ENCODE measurements at regions not wholly inside any gene's neighbourhood (a gene's known extent, or its start where the extent isn't known, plus 50 kb on each side); places are given as distances from the start of the nearest gene placed in this dataset.

DNA sequence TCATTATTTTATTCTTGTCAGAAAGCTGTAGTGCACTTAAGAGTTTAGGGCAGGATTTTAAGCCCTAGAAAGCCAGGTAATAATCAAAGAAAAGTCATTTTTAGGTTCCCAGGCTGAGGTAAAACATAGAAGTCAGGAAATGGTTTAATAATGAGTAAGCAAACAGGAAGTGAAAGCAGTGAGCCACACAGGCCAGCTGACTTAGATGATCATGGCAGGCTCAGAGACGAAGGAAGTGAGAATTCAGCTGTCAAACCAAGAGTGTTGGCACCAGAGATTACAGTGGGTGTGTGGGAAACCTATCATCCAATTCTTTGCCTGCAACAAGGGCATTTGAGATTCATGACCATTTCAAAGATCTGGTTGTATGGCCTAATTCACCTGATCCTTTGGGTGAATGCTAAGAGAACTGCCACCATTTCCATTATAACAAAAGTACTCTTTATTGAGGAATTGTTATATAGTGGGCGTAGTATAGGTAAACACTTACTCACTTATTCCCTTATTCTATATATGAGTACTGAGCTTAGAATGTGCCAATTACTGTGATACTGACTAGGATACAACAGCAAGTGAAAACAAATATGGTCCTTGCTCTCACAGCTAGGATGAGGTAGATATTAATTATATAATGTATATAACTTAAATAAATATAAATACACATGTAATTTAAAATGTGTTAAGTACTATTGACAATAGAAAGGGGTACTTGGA lies 103.7 kb upstream of the EDNRB start:
- no peaks in the 10 kb centered on the region for H3K27me3 ChIP-seq (ENCODE audit: control insufficient read depth, low read length)
- no peaks in the 10 kb centered on the region for H3K36me3 ChIP-seq (ENCODE audit: control insufficient read depth, low read length)
- no peaks in the 10 kb centered on the region for H3F3A ChIP-seq (ENCODE audit: control insufficient read depth, insufficient read depth)
- no peak overlapping the region for H3K27ac ChIP-seq (ENCODE audit: low read depth, low read length)
- no peak overlapping the region for H3K4me3 ChIP-seq (ENCODE audit: low read length)
- no peaks in the 10 kb centered on the region for H3K9me3 ChIP-seq (ENCODE audit: control insufficient read depth, insufficient read depth, low read length)
- H3K4me2 ChIP-seq (ENCODE audit: low read length): no peak overlapping the region
- TF ChIP-seq, protein P1, sequence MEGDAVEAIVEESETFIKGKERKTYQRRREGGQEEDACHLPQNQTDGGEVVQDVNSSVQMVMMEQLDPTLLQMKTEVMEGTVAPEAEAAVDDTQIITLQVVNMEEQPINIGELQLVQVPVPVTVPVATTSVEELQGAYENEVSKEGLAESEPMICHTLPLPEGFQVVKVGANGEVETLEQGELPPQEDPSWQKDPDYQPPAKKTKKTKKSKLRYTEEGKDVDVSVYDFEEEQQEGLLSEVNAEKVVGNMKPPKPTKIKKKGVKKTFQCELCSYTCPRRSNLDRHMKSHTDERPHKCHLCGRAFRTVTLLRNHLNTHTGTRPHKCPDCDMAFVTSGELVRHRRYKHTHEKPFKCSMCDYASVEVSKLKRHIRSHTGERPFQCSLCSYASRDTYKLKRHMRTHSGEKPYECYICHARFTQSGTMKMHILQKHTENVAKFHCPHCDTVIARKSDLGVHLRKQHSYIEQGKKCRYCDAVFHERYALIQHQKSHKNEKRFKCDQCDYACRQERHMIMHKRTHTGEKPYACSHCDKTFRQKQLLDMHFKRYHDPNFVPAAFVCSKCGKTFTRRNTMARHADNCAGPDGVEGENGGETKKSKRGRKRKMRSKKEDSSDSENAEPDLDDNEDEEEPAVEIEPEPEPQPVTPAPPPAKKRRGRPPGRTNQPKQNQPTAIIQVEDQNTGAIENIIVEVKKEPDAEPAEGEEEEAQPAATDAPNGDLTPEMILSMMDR (IDR thresholded peaks at IDR 0.05; ENCODE audit: low read depth, low read length, poor library complexity, severe bottlenecking): no peak
- no peak for TF ChIP-seq EZH2phosphoT487 (IDR thresholded peaks at IDR 0.05; ENCODE audit: borderline replicate concordance, low read length)
- no peaks in the 10 kb centered on the region for H4K20me1 ChIP-seq (ENCODE audit: control insufficient read depth, insufficient read depth, low read depth, low read length)
- no peaks in the 10 kb centered on the region for H3K9me2 ChIP-seq (replicated peaks; ENCODE audit: control insufficient read depth, low read length)
- H3K4me1 ChIP-seq (ENCODE audit: control insufficient read depth, low read length): peaks cover 7% of the 10 kb centered on the region
- H3K79me2 ChIP-seq (ENCODE audit: control insufficient read depth, low read length): no peaks in the 10 kb centered on the region

DNA sequence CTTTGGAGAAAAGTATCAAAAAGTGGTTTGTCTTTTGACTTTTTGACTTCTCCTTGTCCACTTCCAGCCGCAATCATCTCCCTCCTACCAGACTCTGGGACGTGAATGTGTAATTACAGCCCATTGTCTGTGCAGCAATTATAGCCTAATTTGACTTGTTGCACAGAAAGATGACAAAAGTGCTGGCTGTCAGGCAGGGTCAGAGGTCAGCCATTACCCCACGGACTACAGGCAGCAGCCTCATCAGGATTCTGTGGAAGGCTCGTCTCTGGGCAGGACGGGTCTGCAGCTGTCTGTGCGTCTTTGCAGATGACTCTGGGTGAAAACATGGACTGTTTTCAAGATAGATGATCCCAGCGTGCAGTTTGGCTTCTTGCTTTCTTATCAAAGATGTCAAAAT lies 102.2 kb upstream of the EDNRB start:
- Histone ChIP-seq H3K9me3 (ENCODE audit: control insufficient read depth, insufficient read depth, low read length) (no peaks in the 10 kb centered on the region), H3K79me2 (ENCODE audit: control insufficient read depth, low read length) (no peaks in the 10 kb centered on the region), H3K9me2 (replicated peaks; ENCODE audit: control insufficient read depth, low read length) (no peaks in the 10 kb centered on the region), H3K27ac (ENCODE audit: low read depth, low read length) (no peak overlapping the region), H3K4me1 (ENCODE audit: control insufficient read depth, low read length) (peaks cover 7% of the 10 kb centered on the region), H3K4me2 (ENCODE audit: low read length) (no peak overlapping the region), H3F3A (ENCODE audit: control insufficient read depth, insufficient read depth) (no peaks in the 10 kb centered on the region), H3K4me3 (ENCODE audit: low read length) (no peak overlapping the region), H3K36me3 (ENCODE audit: control insufficient read depth, low read length) (no peaks in the 10 kb centered on the region), H4K20me1 (ENCODE audit: control insufficient read depth, insufficient read depth, low read depth, low read length) (no peaks in the 10 kb centered on the region), H3K27me3 (ENCODE audit: control insufficient read depth, low read length) (no peaks in the 10 kb centered on the region)
- TF ChIP-seq, protein P1 (IDR thresholded peaks at IDR 0.05; ENCODE audit: low read depth, low read length, poor library complexity, severe bottlenecking): no peak
- no peak for TF ChIP-seq EZH2phosphoT487 (IDR thresholded peaks at IDR 0.05; ENCODE audit: borderline replicate concordance, low read length)

DNA sequence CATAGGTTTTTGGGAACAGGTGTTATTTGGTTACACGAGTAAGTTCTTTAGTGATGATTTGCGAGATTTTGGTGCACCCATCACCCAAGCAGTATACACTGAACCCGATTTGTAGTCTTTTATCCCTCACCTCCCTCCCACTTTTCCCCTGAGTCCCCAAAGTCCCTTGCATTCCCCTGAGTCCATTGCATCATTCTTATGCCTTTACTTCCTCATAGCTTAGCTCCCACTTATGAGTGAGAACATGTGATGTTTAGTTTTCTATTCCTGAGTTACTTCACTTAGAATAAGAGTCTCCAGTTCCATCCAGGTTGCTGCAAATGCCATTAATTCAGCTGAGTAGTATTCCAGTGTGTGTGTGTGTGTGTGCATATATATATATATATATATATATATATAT lies 97.2 kb upstream of the EDNRB start:
- H3K4me3 ChIP-seq (ENCODE audit: low read length): no peak overlapping the region
- no peaks in the 10 kb centered on the region for H3F3A ChIP-seq (ENCODE audit: control insufficient read depth, insufficient read depth)
- H3K27ac ChIP-seq (ENCODE audit: low read depth, low read length): no peak overlapping the region
- TF ChIP-seq EZH2phosphoT487 (IDR thresholded peaks at IDR 0.05; ENCODE audit: borderline replicate concordance, low read length): no peak
- TF ChIP-seq, protein P1 (IDR thresholded peaks at IDR 0.05; ENCODE audit: low read depth, low read length, poor library complexity, severe bottlenecking): no peak
- H3K9me2 ChIP-seq (replicated peaks; ENCODE audit: control insufficient read depth, low read length): no peaks in the 10 kb centered on the region
- no peaks in the 10 kb centered on the region for H3K27me3 ChIP-seq (ENCODE audit: control insufficient read depth, low read length)
- no peaks in the 10 kb centered on the region for H3K9me3 ChIP-seq (ENCODE audit: control insufficient read depth, insufficient read depth, low read length)
- H3K4me1 ChIP-seq (ENCODE audit: control insufficient read depth, low read length): no peaks in the 10 kb centered on the region
- H3K36me3 ChIP-seq (ENCODE audit: control insufficient read depth, low read length): no peaks in the 10 kb centered on the region
- no peaks in the 10 kb centered on the region for H3K79me2 ChIP-seq (ENCODE audit: control insufficient read depth, low read length)
- no peak overlapping the region for H3K4me2 ChIP-seq (ENCODE audit: low read length)
- H4K20me1 ChIP-seq (ENCODE audit: control insufficient read depth, insufficient read depth, low read depth, low read length): no peaks in the 10 kb centered on the region

Data from DOHH2 (cell line).